Endometrium (tissue), 2 donors: ENCODE measurements at regions not wholly inside any gene's neighbourhood (a gene's known extent, or its start where the extent isn't known, plus 50 kb on each side); places are given as distances from the start of the nearest gene placed in this dataset.

ENCODE experiments used
- FAIRE-seq: peaks from 2 replicates; lab custom pipeline; 2012; peaks lifted over from hg19 to GRCh38; lab: Jason Lieb, UNC
- donor health status: control.
- donor health status: control.

- FAIRE-seq = no peak
Measured at GRCh38 chr7:112882991-112883390, 92.8 kb upstream of the TMEM168 start.

GRCh38 chr7:112882511-112882910, 92.3 kb upstream of the TMEM168 start:
- FAIRE-seq = no peak

- no peak for FAIRE-seq
Measured at GRCh38 chr7:112882022-112882421, 91.8 kb upstream of the TMEM168 start.

- FAIRE-seq = no peak
Measured at GRCh38 chr7:112880818-112881418, 90.7 kb upstream of the TMEM168 start.

- no peak for FAIRE-seq
Measured at GRCh38 chr7:112877691-112878460, 87.7 kb upstream of the TMEM168 start.

GRCh38 chr7:112876877-112877276, 86.7 kb upstream of the TMEM168 start:
- no peak for FAIRE-seq

GRCh38 chr7:112874909-112875308, 84.7 kb upstream of the TMEM168 start:
- no peak for FAIRE-seq

GRCh38 chr7:112873831-112874553, 83.8 kb upstream of the TMEM168 start:
- no peak for FAIRE-seq

GRCh38 chr7:112869111-112869774, 79.0 kb upstream of the TMEM168 start:
- FAIRE-seq = no peak

- no peak for FAIRE-seq
Measured at GRCh38 chr7:112868609-112869008, 78.4 kb upstream of the TMEM168 start.

GRCh38 chr7:112866424-112866823, 76.2 kb upstream of the TMEM168 start:
- no peak for FAIRE-seq

- no peak for FAIRE-seq
Measured at GRCh38 chr7:112864380-112864779, 74.2 kb upstream of the TMEM168 start.

- FAIRE-seq = no peak
Measured at GRCh38 chr7:112858838-112859237, 68.6 kb upstream of the TMEM168 start.

GRCh38 chr7:112855227-112855626, 65.0 kb upstream of the TMEM168 start:
- FAIRE-seq = no peak

GRCh38 chr7:112854169-112854568, 64.0 kb upstream of the TMEM168 start:
- FAIRE-seq = no peak

GRCh38 chr7:112853422-112853821, 63.2 kb upstream of the TMEM168 start:
- FAIRE-seq = no peak

- FAIRE-seq = no peak
Measured at GRCh38 chr7:112843151-112843550, 53.0 kb upstream of the TMEM168 start.
